ENCODE measurements at regions not wholly inside any gene's neighbourhood (a gene's known extent, or its start where the extent isn't known, plus 50 kb on each side); places are given as distances from the start of the nearest gene placed in this dataset.
"Not testable (repeated sequence)": the region's sequence is repeated elsewhere in the genome, so short reads cannot be mapped to it uniquely, and the experiment has no call there.

DNA sequence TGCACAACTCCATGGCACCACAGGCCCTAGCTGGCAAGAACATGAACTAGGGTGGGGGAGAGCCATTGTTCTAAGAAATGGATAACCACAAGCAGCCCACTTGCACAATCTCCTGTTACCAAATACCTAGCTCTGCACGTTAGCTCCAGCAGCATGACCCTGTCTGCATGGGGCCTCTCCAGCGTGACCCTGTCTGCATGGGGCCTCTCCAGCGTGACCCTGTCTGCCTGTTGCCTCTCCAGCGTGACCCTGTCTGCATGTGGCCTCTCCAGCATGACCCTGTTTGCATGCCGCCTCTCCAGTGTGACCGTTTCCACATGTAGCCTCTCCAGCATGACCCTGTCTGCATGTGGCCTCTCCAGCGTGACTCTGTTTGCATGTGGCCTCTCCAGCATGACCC lies 356.7 kb downstream of the CNTNAP3B start:
- DNase-seq (ENCODE audit: low read depth); H3K4me3 ChIP-seq (ENCODE audit: low read length): not testable (repeated sequence)

DNA sequence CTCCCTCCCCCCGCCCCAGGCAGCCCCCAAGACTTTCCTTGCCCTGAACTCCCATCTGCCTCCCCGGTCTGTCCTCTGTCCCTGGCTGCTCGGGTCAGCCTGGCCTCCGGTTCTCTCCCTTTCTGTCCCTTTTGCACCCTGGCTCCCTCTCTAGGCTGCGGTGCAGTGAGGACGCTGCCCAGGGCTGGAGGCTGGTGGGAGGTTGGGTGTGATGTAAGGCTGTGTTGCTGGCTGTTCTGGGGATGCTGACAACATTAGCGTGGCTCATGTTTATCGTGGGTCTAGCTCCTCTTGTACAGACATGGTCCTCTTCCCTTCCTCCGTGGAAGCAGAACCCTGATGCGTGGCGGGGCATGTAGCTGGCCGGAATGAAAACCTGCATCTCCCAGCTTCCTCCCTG lies 357.5 kb downstream of the CNTNAP3B start:
- not testable (repeated sequence) for H3K4me3 ChIP-seq (ENCODE audit: low read length); DNase-seq (ENCODE audit: low read depth)

DNA sequence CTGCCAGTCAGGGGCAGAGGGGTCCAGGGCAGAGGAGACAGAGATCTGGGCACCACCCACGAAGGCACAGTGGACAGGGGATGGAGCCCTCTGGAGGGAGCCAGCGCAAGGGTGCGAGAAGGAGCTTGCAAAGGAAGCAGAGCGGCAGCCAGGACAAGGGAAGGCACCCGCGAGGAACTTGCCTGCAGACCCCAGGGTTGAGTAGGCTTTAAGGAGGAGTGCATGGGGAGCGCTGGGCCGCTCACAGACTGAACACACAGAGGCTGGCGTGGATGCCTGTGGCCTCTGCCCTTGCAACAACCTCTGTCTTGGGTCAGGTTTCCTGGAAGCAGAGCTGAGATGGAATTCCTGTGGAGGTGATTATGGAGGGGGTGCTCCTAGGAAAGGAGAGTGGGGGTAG lies 374.4 kb downstream of the CNTNAP3B start:
- H3K4me3 ChIP-seq (ENCODE audit: low read length); DNase-seq (ENCODE audit: low read depth): not testable (repeated sequence)

DNA sequence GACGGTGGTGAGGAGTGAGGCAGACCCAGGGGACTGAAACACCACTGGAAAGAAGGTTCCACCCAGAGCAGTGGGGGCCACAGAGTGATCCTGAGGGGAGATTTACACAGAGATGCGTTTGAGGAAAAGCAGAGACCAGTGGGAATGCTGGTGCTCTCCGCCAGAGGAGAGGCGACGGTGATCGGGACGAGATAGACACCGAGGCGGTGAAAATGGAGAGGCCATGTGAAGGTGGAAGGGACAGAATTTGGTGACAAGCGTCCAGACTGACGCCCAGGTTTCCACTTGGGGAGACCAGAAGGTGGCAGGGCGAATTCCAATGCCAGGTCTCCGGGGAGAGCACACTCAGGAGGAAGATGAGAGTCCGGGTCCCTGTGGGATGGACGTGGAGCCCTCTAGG lies 374.8 kb downstream of the CNTNAP3B start:
- DNase-seq (ENCODE audit: low read depth); H3K4me3 ChIP-seq (ENCODE audit: low read length): not testable (repeated sequence)

DNA sequence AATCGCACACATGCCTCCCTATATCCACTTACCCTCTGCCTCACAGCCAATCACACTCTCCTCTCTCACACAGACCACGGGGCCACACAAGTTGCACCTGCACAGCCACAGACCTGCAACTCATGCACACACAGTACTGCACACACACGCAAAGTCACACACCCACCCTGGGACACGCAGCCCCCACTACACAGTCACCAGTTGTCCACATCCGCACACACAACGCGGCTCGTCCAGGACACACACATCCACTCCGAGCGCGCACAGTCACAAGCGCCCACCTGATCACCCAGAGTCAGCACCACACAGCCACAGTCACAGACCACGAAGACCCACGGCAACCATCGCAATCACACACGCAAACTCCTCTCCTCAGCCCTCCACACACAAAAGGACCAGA lies 387.3 kb downstream of the CNTNAP3B start:
- not testable (repeated sequence) for H3K4me3 ChIP-seq (ENCODE audit: low read length); DNase-seq (ENCODE audit: low read depth)

DNA sequence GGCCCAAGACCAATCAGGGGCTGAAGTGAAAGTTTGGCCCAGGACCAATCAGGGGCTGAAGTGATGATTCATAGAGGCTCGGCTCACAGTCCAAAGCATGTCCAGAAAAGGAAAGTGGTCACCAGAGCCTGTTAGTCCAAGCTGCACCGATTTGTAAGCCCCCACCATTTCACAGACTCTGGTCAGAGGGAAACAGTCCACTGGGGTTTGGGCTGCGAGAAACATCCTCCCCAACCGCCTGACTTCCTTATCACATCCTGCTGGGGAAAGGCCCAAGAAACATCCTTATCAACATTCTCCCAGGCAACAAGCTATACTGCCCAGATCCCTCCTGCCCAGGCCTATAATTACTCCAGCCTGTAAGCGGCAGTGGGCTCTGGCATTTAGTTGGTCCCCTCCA lies 388.1 kb downstream of the CNTNAP3B start:
- not testable (repeated sequence) for DNase-seq (ENCODE audit: low read depth); H3K4me3 ChIP-seq (ENCODE audit: low read length)

DNA sequence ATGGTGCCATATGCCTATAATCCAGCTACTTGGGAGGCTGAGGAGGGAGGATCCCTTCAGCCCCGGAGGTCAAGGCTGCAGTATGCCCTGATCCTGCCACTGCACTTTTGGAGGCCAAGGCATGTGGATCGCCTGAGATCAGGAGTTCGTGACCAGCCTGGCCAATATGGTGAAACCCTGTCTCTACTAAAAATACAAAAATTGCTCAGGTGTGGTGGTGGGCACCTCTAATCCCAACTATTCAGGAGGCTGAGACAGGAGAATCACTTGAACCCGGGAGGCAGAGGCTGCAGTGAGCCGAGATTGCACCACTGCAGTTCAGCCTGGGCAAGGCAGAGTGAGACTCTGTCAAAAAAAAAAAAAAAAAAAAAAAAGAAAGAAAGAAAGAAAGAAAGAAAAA lies 390.5 kb downstream of the CNTNAP3B start:
- H3K4me3 ChIP-seq (ENCODE audit: low read length); DNase-seq (ENCODE audit: low read depth): not testable (repeated sequence)

DNA sequence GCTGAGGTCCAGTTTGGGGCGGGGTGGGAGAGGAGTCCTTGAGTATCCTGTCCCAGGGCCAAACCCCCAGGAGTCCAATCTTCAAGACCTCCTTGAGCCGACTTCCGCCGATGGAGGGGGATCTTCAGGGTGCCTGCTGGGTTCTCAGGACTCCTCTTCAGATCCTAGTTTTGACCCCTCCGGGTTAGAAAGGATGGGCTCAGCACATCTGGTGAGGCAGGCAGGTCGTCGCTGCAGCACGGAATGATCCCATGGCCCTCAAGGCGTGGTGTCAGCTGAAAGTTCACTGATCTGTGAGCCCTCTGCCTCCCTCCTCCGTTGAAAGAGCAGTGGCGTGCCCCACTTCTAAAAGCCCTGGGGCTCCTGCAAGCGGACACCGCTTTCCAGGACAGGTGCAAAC lies 430.0 kb downstream of the CNTNAP3B start:
- DNase-seq (ENCODE audit: low read depth); H3K4me3 ChIP-seq (ENCODE audit: low read length): not testable (repeated sequence)

DNA sequence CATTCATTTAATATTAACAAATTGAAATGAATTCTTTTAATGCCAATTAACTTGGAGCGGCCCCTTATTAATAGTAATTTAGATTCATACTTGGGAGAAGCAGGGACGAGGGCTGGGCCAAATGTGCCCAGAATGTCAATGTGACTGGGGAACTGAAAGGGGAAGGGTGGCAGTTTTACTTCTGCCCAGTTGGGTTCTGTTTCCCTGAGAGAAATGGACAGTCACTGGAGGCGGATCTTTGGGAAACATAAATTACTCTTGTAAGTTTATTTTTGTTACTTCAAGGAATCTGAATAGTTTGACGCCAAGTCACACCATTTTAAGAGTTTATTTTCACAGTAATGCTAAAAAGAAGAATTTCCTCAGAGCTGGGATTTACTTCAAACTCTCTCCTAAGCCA lies 432.1 kb downstream of the CNTNAP3B start:
- not testable (repeated sequence) for H3K4me3 ChIP-seq (ENCODE audit: low read length); DNase-seq (ENCODE audit: low read depth)

DNA sequence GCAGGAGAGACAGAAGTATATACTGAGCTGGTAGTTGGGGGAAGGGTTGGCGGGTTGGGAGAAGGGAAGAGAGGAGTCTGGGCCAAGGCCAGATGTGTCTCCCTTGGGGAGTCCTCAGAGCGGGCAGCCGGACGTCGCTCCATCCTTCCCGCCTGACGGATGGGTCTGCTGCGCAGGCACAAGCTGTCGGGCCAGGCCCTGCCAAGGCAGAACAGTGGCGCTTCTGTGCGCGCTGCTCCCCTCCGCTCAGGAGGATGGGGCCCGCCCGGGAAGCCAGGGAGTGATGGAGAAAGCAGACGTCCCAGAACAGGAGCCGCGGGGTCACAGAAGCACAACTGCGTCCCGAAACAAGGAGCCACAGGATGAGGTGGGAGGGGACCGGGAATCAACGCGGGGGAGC lies 449.9 kb downstream of the CNTNAP3B start:
- not testable (repeated sequence) for H3K4me3 ChIP-seq (ENCODE audit: low read length); DNase-seq (ENCODE audit: low read depth)

DNA sequence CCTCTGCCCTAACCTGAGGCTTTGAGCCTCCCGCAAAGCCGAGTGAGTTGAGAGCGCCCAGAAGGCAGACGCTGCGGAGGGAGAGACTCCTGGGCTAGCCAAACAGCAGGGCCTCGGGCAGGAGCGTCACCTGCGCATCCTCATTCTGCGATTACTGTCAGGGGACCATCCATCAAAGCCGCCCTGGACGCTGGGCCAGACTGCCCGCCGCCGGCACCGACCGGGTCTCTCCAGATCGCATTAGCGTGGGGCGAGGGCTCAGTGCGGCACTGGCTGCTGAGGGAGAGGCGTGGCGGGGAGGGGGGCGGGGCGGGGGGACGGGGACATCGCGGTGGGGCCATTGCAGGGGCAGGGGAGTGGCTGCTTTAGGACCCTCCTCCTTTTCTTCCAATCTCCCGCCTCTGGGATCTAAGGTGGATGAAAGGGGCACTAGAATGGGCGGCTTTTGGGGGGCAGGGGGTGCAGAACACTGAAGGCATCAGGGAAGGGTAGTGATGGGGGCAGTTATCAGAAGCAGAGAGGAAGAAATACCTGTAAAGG lies 465.7 kb downstream of the CNTNAP3B start:
- H3K4me3 ChIP-seq (ENCODE audit: low read length); DNase-seq (ENCODE audit: low read depth): not testable (repeated sequence)

DNA sequence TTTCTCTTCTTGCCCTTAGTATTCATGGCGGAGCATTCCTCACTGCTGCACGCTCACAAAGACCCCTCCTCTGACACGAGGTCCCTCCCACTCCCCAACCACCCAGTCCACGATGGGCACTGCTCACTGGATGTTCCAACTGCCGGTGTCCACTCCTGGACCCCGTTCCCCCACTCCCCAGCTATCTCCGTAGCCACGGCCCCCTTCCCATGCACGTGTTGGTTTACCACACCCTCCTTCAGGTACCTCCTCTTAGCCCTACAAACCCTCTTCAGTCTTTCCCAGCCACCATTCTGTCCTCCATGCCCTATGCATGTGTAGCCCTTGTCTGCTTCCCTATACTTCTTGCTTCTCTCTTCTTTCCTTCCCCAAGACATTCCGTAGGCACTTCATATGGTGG lies 469.6 kb upstream of the ZNG1F start:
- H3K4me3 ChIP-seq (ENCODE audit: low read length); DNase-seq (ENCODE audit: low read depth): not testable (repeated sequence)

DNA sequence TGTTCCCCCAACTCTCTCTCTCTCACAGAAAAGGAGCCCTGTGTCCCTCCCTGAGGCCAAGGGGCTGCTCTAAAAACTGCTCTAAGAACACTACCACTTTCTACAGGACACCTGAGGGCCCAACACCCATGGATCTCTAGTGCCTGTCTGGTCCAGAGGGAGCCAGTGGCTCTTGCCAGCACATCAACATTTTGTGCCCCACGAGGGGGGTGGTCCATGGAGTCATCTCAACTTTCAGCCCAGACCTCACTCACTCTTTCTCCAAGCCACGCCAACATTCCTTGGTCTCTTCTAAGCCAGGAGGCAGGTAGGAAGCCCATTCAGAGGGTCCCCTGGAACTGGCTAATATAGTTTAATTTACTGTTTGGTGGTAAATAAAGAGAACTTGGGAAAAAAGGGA lies 469.0 kb upstream of the ZNG1F start:
- not testable (repeated sequence) for H3K4me3 ChIP-seq (ENCODE audit: low read length); DNase-seq (ENCODE audit: low read depth)

DNA sequence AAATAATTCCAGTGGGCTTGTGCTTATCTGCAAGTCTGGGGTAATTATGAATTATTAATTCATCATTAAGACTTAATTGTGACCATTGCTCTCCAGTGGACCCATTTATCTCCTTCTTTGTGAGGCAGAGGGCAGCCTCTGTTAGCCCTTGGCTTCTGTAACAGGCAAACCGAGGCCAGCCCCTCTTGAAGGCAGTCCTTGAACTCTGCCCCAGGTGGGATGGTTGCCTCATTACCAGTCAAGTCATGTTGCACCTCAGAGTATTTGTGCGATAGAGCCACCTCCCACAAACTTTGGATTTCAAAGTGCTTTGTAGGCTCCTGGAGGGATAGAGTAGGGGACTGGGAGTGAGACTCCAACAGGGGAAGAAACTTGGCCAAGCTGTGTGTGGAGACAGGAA lies 468.0 kb upstream of the ZNG1F start:
- DNase-seq (ENCODE audit: low read depth) = not testable (repeated sequence)

DNA sequence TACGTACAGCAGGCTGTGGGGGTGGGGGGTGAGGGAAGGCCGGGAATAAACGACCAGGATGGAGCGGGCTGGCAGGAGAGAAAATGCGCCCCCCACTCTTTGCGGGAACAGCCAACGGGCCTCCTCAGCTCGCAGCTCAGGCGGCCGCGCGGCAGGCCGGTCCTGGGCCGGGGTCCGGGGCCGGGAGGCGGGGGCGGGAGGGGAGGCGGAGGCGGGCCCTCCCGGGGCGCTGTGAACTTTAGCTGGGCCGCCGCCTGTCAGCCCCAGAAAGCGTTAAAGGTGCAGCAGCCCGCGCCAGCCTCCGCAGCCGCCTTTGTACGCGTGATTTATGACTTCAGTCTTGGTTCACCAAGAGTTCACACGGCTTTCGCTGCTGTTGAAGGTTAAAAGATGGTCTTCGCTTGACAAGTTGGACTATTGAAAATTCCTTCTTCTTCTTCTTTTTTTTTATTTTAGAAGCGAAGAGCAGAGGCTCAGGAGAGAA lies 466.0 kb upstream of the ZNG1F start:
- not testable (repeated sequence) for DNase-seq (ENCODE audit: low read depth); H3K4me3 ChIP-seq (ENCODE audit: low read length)

More for the DNA sequence above, 468.0 kb upstream of the ZNG1F start:
- H3K4me3 ChIP-seq (ENCODE audit: low read length) = not testable (repeated sequence)

DNA sequence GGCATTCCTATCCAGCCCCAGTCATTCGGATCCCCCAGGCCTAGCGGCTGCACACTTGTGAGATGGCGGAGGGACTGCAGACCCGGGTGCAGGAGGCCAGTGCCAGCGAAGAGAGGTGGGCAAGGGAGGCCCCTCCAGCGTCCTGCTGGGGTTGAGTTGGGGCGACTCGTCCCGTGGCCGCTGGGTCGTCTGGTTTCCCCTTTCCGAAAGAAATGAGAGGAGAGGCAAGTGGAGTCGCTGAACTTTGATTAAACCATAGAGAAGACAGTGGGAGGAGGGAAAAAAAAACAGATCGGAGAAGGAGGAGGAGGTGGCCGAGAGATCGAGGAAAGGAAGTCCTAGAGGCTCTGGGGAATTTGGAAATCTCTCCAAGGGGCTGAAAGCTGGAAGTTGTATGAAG lies 465.2 kb upstream of the ZNG1F start:
- not testable (repeated sequence) for H3K4me3 ChIP-seq (ENCODE audit: low read length); DNase-seq (ENCODE audit: low read depth)

DNA sequence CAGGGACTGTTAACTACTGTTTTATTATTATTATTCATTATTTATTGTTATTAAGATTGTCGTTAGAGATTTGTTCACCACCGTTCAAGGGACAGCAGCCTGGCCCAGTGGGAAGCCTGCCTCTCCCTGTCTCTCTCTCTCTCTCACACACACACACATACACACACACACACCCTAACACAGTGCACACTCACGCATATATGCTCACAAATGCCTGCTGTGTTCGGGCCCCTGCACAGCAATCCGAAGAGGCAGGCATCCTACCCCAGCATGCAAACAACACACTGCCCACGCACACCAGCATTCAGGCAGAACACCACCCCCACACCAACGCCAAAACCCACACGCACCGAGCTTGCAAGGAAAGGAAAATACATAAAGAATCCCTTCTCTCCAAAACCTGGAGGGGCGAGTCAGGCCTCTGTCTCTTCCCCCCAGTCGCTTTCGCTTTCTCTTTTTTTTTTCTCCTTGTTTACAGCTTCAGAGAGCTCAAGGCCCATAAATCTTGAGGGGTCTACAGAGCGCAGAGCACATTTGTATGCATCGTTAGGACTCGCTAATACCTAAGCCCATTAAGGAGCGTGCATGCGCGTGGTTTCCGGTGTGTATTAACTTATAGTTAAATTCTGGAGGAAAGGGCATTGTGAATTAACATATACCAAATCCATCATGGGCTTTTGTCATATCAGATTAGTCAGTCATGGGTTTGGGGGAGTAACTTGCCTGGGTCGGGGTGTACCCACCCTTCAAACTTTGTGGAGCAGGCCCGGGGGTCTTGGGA lies 464.6 kb upstream of the ZNG1F start:
- H3K4me3 ChIP-seq (ENCODE audit: low read length); DNase-seq (ENCODE audit: low read depth): not testable (repeated sequence)

DNA sequence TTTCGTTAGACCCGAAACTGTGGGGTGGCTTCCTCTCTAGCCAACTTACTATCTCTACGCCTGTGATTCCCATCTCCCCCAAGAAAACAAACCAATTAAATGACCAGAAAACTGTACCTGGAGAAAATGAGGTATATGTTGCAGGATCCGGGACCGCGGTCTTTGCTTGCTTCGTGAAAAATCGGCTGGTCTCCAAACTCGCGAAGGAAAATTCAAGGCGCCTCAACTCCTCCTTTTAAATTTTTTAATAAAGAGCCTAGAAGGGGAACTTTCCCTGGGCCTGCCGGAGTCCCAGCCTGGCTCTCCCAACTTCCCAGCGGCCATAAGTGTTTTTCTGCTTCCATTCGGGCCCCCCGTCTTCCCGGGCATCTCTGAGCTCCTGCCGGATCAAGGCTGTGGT lies 463.7 kb upstream of the ZNG1F start:
- not testable (repeated sequence) for H3K4me3 ChIP-seq (ENCODE audit: low read length); DNase-seq (ENCODE audit: low read depth)

DNA sequence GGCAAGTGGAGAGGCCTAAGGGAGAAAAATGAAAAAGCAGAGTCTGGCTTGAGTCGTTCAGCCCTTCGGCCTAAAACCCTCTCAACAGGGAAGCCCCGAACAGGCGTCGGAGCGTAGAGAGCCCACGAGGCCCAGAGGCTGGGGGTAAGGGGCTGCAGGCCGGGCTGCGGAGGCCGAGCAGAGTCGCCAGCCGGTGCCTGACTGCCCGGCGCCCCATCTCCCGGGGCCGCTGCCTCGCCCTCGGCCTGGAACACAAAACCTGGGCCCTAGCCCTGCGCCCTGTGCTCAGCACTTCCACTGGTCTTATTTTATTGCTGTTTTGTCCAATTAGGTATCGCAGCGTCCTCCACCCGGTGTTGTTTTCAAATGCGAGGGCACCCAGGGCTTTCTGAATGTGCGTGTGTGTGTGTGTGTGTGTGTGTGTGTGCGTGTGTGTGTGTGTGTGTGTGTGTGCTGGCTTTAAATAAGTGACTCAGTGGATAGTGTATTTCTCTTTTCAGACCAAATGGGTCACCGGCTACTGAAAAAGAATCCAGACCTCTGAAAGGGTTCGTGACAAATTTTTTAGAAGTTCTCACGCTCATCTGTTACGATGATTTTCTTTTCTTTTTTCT lies 463.1 kb upstream of the ZNG1F start:
- H3K4me3 ChIP-seq (ENCODE audit: low read length); DNase-seq (ENCODE audit: low read depth): not testable (repeated sequence)

DNA sequence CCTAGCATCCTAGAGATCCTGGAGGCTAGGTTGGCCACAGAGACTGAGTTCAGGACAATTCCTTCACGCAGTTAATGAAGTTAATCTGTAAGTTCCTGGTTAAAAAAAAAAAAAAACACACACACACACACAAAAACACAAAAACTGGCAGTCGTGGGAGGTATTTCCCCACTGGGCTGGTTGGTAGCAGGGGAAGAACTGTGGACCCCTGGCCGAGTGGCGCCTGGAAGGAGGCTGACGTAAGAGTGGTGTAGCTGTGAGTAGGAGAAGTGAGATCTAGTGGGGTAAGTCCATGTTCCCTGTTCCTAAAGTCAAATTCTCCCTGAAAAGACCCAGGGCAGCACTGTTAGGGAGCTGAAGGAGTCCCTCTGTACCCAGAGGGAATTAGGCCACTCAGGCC lies 461.0 kb upstream of the ZNG1F start:
- H3K4me3 ChIP-seq (ENCODE audit: low read length); DNase-seq (ENCODE audit: low read depth): not testable (repeated sequence)

DNA sequence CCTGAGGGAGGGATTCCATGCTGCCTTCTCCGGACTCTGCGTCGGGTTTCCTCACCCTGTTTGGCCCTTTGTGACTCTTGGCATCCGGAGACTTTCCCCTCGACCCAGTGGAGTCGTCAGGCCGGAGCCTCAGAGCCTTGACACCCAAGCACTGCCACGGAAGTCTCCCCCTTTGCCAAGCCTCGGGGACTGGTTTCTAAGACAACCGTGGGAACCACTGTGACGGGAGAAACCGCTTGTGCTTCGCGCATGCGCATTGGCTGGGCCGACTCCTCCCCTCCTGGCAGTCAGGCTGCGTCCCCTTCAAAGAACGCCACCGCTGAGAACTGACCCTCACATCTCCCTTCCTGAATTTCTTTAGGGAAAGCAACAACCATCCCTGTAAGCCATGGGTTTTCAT lies 459.4 kb upstream of the ZNG1F start:
- not testable (repeated sequence) for H3K4me3 ChIP-seq (ENCODE audit: low read length); DNase-seq (ENCODE audit: low read depth)
